PFSK-1 (cell line): ENCODE measurements at regions not wholly inside any gene's neighbourhood (a gene's known extent, or its start where the extent isn't known, plus 50 kb on each side); places are given as distances from the start of the nearest gene placed in this dataset.

Experiments
- FOXP2 ChIP-seq: optimal IDR thresholded peaks from 2 replicates; pipeline ENCODE3; 2011; ENCODE audit warnings: borderline replicate concordance, control low read depth, inconsistent platforms; ENCODE audit not compliant: insufficient read depth; ENCODE audit errors: extremely low read length, extremely low read depth
- POLR2AphosphoS5 ChIP-seq: IDR thresholded peaks from 2 replicates; pipeline ENCODE4 v1.6.1; 2012; ENCODE audit warnings: low read depth, mild to moderate bottlenecking, control low read depth, low read length, moderate library complexity
- SIN3A ChIP-seq: IDR thresholded peaks from 2 replicates; pipeline ENCODE4 v1.6.1; 2012; ENCODE audit warnings: mild to moderate bottlenecking, low read length, moderate library complexity, borderline replicate concordance; ENCODE audit not compliant: insufficient read depth
- TAF1 ChIP-seq: IDR thresholded peaks from 2 replicates; pipeline ENCODE4 v1.6.1; 2012; ENCODE audit warnings: low read length, control low read depth, borderline replicate concordance; ENCODE audit not compliant: insufficient read depth
- TF ChIP-seq, protein P1 (sequence below), 2 experiments: IDR thresholded peaks; 2 replicates each; pipeline versions ENCODE4 v1.6.1 to v1.8.0; 2011 to 2012; ENCODE audit warnings: low read depth in 2 of 2, low read length in 2 of 2, control low read depth in 1 of 2, inconsistent platforms in 1 of 2, mild to moderate bottlenecking in 1 of 2, moderate library complexity in 1 of 2; ENCODE audit not compliant: insufficient read depth in 1 of 2

DNA sequence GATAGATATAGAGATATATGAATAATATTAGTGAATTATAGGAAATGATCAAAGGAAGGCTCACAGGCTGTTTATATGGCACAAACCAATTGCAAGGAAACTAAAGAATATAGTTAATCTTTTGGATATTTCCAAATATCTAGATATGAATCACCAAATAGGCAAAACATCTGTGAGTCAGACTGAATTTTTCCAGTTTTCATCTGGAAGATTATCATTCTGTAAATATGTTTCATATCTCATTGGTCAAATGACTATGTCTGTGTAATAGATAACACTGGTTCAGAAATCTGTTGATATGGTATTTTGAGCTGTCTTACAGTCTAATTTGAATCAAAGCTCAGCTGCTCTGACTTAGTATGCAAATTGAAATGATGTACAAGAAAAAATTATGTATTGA is 303.6 kb downstream of the FAM133A start:
- TF ChIP-seq POLR2AphosphoS5 (no peak), TAF1 (no peak), FOXP2 (no peak), SIN3A (no peak)
- TF ChIP-seq, protein P1, sequence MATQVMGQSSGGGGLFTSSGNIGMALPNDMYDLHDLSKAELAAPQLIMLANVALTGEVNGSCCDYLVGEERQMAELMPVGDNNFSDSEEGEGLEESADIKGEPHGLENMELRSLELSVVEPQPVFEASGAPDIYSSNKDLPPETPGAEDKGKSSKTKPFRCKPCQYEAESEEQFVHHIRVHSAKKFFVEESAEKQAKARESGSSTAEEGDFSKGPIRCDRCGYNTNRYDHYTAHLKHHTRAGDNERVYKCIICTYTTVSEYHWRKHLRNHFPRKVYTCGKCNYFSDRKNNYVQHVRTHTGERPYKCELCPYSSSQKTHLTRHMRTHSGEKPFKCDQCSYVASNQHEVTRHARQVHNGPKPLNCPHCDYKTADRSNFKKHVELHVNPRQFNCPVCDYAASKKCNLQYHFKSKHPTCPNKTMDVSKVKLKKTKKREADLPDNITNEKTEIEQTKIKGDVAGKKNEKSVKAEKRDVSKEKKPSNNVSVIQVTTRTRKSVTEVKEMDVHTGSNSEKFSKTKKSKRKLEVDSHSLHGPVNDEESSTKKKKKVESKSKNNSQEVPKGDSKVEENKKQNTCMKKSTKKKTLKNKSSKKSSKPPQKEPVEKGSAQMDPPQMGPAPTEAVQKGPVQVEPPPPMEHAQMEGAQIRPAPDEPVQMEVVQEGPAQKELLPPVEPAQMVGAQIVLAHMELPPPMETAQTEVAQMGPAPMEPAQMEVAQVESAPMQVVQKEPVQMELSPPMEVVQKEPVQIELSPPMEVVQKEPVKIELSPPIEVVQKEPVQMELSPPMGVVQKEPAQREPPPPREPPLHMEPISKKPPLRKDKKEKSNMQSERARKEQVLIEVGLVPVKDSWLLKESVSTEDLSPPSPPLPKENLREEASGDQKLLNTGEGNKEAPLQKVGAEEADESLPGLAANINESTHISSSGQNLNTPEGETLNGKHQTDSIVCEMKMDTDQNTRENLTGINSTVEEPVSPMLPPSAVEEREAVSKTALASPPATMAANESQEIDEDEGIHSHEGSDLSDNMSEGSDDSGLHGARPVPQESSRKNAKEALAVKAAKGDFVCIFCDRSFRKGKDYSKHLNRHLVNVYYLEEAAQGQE (IDR thresholded peaks at IDR 0.05; ENCODE audit: insufficient read depth in 1 of 2, low read depth in 2 of 2, low read length in 2 of 2): no peak

DNA sequence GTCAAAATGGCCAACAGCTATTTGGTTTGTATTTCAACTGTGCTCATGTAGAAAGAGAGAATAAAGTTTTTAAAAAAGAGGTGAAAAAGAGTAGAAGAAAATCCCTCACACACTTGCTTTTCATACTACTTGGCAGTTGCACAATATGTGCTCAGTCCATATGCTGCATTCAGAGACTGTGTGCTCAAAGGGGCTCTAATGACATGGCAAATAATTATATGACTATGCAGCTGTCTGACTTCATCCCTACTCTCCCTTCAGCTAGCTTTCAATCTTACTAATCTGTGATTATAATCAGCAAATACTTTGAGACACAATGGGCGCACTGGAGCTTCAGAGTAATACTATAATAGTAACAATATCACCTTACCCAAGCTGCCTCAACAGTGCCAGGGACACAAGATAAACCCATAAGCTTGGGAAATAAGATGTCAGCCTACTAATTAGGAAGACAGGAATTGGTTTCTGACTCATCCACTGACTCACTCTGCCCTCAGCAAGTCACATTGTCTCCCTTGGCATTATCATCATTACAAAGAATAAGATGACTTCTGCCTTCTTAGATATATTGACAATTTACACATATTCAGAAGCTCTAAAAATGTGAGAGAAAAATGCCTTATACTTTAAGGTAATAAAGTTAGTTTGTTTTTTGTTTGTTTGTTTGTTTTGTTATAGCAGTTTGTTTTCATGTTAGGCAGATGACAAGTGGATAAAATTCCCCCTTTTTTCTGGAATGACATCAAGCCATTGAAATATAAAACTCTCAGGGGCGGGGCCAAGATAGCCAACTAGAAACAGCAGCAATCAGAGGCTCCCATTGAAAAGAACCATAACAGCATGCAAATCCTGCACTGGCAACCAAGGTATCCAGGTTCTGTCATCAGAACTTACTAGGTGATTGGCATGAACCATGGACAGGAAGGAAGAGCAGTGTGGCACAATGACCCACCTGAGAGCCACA is 311.6 kb downstream of the FAM133A start:
- TF ChIP-seq, protein P1 (IDR thresholded peaks at IDR 0.05; ENCODE audit: insufficient read depth in 1 of 2, low read depth in 2 of 2, low read length in 2 of 2): no peak
- 0 out of 2 replicates have a peak, but pooled peaks have one; percentile 16 for TF ChIP-seq TAF1
- peak; percentile 44; the same call in 1 of the 2 replicates for TF ChIP-seq SIN3A
